Gastroesophageal sphincter (tissue), 3 donors: ENCODE measurements at regions not wholly inside any gene's neighbourhood (a gene's known extent, or its start where the extent isn't known, plus 50 kb on each side); places are given as distances from the start of the nearest gene placed in this dataset.

Experiments used
- EP300 ChIP-seq: sonication (generic); formaldehyde crosslinking; IDR thresholded peaks from one replicate; pipeline ENCODE4 v1.6.1; 2017; ENCODE audit warnings: antibody characterized with exemption, mild to moderate bottlenecking
- TF ChIP-seq, protein P1 (sequence below), 4 experiments: fragments of 200-600 bp in 2 of 4; fragments of 450-650 bp in 2 of 4; sonication (generic) in 1 of 4; IDR thresholded peaks; one replicate each; pipeline ENCODE4 v1.5.1; 2017 to 2019; ENCODE audit warnings: antibody characterized with exemption in 4 of 4, mild to moderate bottlenecking in 2 of 4, moderate library complexity in 2 of 4

DNA sequence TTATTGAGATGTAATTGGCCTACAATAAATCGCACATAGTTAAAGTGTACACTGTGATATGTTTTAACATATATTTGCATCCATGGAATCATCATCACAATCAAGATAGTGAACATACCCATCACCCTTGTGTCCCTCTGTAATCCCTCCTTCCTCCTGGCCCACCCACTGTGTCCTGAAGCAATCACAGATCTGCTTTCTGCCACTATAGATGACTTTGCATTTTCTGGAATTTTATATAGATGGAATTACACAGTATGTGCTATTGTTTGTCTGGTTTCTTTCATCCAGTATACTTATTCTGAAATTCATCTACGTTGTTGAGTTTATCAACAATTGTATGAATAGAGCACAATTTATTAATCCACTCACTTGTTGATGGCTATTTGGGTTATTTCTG, 181.3 kb downstream of the SNX10 start:
- TF ChIP-seq, protein P1, sequence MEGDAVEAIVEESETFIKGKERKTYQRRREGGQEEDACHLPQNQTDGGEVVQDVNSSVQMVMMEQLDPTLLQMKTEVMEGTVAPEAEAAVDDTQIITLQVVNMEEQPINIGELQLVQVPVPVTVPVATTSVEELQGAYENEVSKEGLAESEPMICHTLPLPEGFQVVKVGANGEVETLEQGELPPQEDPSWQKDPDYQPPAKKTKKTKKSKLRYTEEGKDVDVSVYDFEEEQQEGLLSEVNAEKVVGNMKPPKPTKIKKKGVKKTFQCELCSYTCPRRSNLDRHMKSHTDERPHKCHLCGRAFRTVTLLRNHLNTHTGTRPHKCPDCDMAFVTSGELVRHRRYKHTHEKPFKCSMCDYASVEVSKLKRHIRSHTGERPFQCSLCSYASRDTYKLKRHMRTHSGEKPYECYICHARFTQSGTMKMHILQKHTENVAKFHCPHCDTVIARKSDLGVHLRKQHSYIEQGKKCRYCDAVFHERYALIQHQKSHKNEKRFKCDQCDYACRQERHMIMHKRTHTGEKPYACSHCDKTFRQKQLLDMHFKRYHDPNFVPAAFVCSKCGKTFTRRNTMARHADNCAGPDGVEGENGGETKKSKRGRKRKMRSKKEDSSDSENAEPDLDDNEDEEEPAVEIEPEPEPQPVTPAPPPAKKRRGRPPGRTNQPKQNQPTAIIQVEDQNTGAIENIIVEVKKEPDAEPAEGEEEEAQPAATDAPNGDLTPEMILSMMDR (IDR thresholded peaks at IDR 0.05) = no peak
- no peak for TF ChIP-seq EP300
